ENCODE measurements at regions not wholly inside any gene's neighbourhood (a gene's known extent, or its start where the extent isn't known, plus 50 kb on each side); places are given as distances from the start of the nearest gene placed in this dataset.

GRCh38 chr9:134220311-134220710, 55.9 kb upstream of the RNU6ATAC start:
- TF ChIP-seq POLR2AphosphoS5 (IDR thresholded peaks at IDR 0.05; ENCODE audit: low read depth), result no peak
- no peak for TF ChIP-seq CTCF (IDR thresholded peaks at IDR 0.05; ENCODE audit: insufficient read depth, low read length)
- TF ChIP-seq SPI1 (IDR thresholded peaks at IDR 0.05; ENCODE audit: borderline replicate concordance, low read depth), result no peak
- no peak for TF ChIP-seq REST (IDR thresholded peaks at IDR 0.05; ENCODE audit: insufficient replicate concordance, low read depth)

Data from HL-60 (cell line).